GM12873 (cell line): ENCODE measurements at regions not wholly inside any gene's neighbourhood (a gene's known extent, or its start where the extent isn't known, plus 50 kb on each side); places are given as distances from the start of the nearest gene placed in this dataset.

ENCODE experiments used
- CTCF ChIP-seq: IDR thresholded peaks from 2 replicates; pipeline ENCODE4 v1.5.1; 2012; ENCODE audit warnings: low read depth, mild to moderate bottlenecking, moderate library complexity, low read length, control low read depth; ENCODE audit not compliant: insufficient read depth; ENCODE audit errors: missing control alignments

GRCh38 chr12:131333621-131334440 is 377.1 kb upstream of the SFSWAP start:
- no peak for TF ChIP-seq CTCF

DNA sequence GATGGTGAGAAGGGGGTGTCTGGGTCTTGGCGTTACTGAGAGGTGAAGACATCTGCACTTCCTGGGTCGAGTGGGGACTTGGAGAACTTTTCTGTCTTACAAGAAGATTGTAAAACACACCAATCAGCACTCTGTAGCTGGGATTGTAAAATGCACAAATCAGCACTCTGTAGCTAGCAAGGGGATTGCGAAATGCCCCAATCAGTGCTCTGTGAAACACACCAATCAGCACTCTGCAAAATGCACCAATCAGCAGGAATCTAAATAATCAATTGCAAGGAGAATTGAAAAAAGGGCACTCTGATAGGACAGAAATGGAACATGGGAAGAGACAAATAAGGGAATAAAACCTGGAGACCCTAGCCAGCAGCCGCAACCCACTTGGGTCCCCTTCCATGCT is 376.1 kb upstream of the SFSWAP start:
- TF ChIP-seq CTCF, result no peak

- no peak for TF ChIP-seq CTCF
These were observed 375.4 kb upstream of the SFSWAP start for GRCh38 chr12:131335456-131335855.

- TF ChIP-seq CTCF, result no peak
These were observed 370.2 kb upstream of the SFSWAP start for GRCh38 chr12:131340616-131341210.

GRCh38 chr12:131345521-131346436 is 365.1 kb upstream of the SFSWAP start:
- TF ChIP-seq CTCF, result no peak

DNA sequence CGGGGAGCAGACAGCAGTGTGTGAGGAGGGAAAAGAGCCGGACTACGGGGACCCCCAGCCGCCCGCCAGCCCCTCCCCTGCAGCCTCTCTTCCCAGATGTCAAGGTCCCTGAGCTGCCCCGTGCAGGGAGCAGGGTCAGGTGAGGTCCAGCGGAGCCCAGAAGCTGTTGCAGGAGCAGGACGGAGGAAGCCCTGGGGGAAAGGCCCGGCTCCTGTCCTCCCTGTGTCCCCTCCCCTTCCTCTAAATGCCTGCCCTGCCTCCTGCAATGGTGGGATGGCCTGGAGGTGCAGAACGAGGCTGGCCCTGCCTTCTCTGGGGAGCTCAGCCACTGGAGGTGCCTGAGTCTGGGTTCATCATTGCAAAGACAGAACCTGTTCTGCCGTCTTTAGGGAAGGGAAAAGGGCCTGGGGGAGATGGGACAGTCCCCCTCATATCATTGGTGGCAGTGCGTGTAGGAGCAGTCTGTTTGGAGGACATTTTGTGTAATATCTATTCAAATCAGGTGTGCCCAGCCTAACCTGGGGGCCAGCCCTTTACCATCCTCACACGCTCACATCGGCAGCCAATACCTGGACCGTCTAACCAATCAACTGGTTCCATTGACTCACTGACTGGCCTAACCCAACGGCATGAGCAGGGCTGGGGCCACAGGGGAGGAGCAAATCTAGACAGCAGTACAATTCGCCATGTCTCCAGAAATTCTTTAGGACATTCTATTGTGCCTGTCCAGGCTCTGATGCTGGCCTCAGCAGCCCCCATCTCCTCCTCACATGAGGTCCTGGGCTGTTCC is 364.1 kb upstream of the SFSWAP start:
- no peak for TF ChIP-seq CTCF
